HG03457 (cell line): ENCODE measurements at regions not wholly inside any gene's neighbourhood (a gene's known extent, or its start where the extent isn't known, plus 50 kb on each side); places are given as distances from the start of the nearest gene placed in this dataset.
A peak's percentile ranks its signal among the peaks of the same experiment; 100 is the strongest.

Experiments
- ATAC-seq: cut with Tn5 transposase; IDR thresholded peaks from one replicate; pipeline ENCODE4 v1.9.1; 2021; ENCODE audit warnings: moderate number of reproducible peaks; ENCODE audit not compliant: unreplicated experiment

- ATAC-seq, result no peak
Observed at GRCh38 chr2:59312967-59313940, 1072.1 kb upstream of the FANCL start.

DNA sequence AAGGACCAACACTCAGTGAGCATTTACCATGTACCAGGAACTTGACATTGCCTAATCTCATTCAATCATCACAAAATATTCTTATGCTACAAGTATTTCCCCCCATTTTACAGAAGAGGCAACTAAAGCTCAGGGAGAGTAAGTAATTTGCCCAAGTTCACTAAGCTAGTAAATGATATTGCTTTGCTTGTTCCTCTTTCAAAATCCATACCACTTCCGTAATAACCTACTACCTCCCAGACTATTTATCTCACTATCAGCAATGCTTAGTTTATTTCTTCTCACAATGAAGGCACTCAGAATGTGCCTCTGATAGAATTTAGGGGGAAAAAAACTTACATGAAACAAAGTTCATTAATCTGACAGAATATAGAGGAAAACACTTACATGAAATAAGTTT, 1070.9 kb upstream of the FANCL start:
- ATAC-seq, result no peak

GRCh38 chr2:59308108-59308507, 1067.0 kb upstream of the FANCL start:
- no peak for ATAC-seq

DNA sequence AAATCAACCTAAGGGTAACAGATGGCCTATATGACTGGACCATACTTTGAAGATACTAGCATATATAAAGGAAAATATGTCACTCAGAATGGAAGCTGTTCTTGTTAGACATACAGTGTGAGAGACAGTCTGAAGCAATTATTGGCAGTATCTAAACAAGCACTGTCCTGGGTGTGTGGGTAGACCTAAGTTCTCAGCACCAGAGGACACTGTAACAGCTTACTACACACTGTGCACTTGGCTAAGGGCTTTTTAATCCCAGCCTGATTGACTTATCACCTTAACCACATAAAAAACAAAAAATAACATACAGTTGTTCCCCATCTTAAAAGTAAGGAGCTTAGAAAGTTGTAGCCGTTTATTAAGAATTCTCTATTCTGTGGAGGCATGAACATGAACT, 1066.1 kb upstream of the FANCL start:
- no peak for ATAC-seq

DNA sequence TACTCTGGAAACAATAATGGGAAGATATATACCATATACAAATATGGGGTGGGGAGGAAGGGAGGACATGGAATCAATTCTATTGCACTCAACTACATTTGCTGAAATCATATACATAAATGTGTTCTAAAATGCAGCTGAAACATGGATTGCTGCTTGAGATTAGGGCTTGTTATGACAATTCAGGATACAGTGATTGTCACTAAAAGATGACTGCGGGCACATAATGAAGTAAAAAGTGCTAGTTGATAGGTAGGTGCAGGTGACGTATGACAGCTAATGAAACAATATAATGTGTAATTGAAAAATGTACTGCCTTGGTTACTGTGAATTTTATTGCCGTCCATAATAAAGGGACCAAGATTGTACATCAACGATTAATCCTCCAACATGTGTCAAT, 1062.1 kb upstream of the FANCL start:
- no peak for ATAC-seq

DNA sequence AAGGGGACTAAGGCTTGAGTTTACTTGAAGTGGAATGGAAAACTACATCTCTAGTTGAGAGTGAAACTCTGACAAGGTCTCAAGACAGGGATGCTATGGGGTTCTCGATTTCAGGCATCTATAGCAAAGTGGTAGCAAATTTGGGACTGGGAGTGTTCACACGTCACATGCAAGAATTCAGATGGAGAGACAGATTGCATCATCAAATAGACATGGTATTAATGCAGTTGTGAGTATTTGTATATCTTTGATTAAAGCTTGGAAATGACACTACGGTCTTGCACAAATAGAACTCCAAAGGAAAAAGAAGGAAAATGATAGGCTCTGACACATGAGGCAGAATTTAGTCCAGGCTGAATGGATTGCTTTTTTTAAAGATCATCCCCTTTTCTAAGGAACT, 1061.6 kb upstream of the FANCL start:
- ATAC-seq, result no peak

GRCh38 chr2:59301466-59302402, 1060.6 kb upstream of the FANCL start:
- ATAC-seq, result no peak

DNA sequence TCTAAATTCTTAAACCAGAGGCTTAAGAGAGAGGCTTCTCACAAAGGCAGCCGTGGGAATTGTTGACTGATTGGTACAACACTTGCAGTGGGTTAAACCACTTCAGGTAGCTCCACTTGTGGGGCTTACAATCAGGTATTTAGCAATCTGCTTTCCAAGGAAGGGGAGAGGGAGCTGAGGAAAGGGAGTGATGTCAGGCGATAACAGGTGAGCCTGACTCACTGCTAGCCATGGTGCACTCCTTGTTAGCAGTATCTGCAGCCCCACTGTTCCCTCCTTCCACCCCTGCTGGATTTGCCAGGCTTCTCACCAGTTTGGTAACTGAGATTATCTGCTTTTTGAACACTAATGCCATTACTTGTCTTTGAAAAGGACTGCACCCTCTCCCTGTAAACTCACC, 1056.7 kb upstream of the FANCL start:
- no peak for ATAC-seq

DNA sequence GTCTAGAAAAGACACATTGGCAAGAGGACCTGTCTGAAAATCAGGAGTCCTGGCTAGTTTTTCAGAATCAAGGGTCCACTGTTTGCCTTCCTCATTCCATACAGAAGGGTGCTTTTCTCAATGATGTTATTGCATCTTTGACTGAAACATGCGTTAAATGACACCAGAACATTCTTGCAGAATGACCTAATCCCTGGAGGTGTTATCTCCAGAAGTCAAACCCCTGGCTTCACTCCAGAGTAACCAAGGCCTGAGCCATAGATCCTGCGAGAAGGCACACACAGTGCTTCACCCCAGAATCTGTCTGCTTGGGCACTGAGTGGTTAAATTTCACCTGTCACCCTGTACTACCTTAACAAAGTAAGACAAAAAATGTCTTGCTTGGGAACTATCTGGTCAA, 1055.2 kb upstream of the FANCL start:
- ATAC-seq, result no peak

- no peak for ATAC-seq
Observed at GRCh38 chr2:59295524-59296162, 1054.5 kb upstream of the FANCL start.

DNA sequence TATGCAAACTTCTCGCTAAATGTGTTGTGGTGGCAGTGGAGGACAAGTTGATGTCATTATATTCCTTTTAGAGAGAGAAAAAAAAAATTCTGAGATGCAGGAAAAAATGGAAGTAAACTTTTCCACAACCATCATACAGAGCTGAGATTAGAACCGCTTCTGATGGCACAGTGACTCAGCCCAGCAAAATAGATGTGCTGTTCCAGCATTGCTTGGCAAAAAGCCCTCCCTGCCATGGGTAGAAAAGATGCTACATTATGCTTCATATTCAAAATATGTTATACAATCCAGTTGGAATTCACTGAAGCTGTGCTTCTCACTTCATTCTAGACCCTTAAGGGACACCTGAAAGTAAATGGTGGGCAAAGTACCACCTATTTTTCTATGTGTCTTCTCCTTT, 1047.6 kb upstream of the FANCL start:
- ATAC-seq, result no peak

DNA sequence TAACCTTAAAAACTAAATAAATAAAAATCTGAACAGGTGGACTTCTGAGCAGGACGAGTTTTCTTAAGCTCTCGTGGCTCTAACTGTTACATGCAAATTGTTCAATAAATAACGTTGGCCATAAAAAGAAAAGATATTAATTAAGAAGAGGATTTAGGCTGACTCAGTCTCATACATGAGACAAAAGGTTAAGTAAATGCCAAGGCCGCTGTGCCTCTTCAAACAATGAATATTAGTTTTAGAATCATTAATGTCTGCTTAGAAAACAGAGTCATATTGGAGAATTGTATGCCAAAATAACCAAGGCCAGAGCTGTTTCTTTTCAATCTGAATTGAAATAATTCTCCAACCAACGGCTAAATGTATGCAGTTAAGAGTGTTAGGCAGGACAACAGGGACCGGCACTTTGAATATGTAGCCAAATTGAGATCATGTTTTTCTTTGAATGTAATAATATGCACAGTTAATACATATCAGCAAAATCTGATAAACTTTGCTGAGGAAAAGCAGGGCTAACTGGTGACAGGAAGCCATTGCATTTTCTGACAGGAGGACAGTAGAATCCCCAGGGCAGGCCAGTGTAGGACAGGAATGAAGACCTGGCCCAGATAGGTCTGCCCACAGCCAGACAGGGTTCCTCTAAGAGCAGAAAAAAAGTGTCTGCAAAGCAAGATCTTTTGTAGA, 1041.4 kb upstream of the FANCL start:
- ATAC-seq, result no peak

DNA sequence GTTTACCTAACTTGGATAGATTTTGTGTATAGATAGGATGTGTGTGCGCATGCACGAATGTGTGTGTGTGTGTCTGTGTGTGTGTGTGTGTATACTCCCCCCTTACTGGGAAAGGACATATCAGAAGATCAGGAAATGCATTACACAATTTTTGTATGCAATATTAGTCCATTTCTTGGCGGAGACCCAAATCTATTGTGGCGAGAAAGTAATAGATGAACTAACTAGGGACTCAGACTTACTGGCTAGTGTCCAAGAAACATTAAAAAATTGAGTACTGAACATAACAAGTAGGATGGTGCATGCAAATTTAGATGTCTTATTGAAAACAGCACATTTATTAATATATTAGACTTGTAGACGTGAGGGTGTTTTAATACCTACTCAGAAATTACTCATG, 1036.5 kb upstream of the FANCL start:
- ATAC-seq, result no peak

GRCh38 chr2:59276917-59277316, 1035.8 kb upstream of the FANCL start:
- peak; percentile 61 for ATAC-seq

GRCh38 chr2:59276033-59276432, 1034.9 kb upstream of the FANCL start:
- no peak for ATAC-seq

GRCh38 chr2:59266453-59266852, 1025.3 kb upstream of the FANCL start:
- no peak for ATAC-seq

- no peak for ATAC-seq
Observed at GRCh38 chr2:59259913-59260312, 1018.8 kb upstream of the FANCL start.

DNA sequence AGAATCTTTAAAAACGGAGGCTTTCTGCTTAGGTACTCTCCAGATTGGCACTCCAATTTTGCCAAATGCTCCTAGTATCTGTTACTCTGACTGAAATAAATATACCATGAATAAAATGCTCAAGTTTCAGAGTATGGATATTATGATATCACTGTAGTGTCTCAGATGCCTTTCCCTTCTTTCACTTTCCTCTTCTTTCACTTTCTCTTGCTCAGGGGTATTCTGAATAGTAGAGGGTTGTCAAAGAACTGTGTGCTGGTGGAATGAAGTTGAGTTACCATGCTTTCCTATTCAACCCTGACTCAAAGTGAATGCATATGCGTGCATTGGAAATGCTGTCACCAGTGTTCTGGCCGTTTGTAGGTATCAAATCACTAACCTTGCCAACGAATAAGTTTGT, 1015.2 kb upstream of the FANCL start:
- no peak for ATAC-seq

- ATAC-seq, result no peak
Observed at GRCh38 chr2:59254279-59254678, 1013.2 kb upstream of the FANCL start.

DNA sequence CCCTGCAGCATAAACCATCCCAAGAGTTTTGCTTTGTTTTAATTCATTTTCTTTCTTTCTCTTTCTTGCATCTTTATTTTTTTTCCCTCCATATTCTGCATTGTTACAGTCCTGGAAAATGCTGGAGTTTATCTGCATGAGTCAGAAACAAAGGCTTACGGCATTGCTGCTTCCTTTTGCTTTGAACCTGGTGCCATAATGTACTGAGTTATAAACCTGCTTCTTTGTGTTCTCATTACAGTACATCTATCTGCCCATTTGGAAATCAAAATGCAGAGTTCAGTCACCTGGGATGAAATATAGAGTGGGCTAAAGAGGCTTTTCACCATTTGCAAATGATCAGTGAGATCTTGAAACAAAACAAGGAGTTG, 1009.2 kb upstream of the FANCL start:
- no peak for ATAC-seq
